ENCODE measurements at regions not wholly inside any gene's neighbourhood (a gene's known extent, or its start where the extent isn't known, plus 50 kb on each side); places are given as distances from the start of the nearest gene placed in this dataset.
"Not testable (repeated sequence)": the region's sequence is repeated elsewhere in the genome, so short reads cannot be mapped to it uniquely, and the experiment has no call there.

DNA sequence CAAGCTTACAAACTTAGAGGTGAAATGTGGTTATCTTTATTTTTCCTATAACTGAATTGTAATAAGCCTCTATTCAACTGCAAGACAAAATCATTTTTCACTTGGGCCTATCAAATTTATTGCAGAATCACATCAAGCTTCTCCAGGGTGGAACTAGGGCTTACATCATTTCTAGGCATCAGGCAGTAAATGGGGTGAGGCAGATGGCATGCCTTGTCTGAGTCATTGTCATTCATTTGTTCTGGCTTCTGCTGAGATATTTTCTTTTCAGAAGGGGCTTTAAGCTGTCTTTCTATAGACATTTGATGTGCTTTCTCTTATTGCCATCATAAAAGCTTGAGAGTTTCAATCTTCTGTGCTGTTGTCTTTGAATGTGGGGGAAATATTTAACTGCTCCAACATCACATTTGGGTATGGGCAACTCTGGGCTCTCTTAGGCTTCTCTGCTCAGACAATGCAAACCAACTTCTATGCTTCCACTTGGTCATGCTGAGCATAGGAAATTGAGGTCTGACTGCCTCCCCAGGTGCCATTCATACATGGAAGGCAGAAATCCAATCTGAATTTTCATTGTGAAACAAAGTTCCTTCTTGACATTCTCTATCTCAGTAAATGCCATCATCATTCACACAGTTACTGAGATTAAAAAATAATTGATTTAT is 225.8 kb upstream of the GIMD1 start:
- no peak for DNase-seq (ENCODE audit: low read depth)

DNA sequence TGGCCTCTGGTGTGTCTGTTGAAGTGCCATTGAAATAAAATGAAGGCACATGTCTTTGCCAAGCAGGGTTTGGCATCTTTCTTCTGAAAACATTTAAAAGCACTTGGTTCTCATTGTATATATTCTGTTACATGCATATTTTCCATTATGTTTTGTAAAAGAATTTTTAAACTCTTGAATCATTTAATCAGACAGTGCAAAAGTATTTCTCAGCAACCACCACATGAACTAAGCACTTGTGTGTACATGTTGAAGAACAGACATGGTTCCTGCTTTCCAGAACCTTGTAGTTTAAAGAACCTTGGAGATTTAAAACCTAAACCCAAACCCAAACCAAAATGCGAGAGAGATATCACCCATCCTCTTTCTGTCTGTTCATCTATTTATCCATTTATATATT is 220.3 kb upstream of the GIMD1 start:
- DNase-seq (ENCODE audit: low read depth), result no peak

DNA sequence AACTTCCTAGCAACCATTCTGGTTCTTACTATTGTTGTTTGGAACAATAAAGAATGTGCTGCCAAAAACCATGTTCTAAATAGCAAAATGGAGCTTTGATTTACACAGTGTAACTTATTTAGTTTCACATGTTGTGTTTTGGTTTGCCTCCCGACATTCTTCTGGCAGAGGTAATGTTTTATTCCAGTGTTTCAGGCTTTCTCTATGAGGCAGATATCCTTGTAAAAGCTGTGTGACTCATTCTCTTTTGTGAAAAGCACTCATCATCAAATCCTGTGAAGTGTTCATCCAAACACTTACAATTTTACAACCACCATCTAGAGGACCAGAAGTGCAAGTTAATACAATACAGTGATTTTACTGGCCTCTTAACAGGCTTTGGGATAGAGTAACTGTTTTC is 219.0 kb upstream of the GIMD1 start:
- no peak for DNase-seq (ENCODE audit: low read depth)

DNA sequence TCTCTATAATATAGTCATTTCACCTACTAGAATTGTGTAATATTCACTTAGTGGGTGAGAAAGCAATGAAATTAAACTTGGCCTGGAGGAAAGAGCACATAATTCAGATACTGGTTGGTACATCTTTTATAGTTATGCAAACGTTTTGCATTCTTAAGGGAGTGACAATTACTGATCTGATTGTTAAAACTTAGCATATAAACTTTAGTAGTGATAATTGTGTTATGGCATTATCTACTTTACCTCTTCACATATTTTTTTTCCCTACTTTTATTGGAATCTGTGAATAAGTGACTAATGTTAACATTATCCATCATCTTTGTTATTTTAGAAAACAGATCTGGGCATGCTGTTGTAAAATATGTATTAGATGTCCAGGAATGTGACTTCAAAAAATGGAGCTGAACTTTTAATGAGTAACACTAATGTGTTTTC is 217.4 kb upstream of the GIMD1 start:
- no peak for DNase-seq (ENCODE audit: low read depth)

DNA sequence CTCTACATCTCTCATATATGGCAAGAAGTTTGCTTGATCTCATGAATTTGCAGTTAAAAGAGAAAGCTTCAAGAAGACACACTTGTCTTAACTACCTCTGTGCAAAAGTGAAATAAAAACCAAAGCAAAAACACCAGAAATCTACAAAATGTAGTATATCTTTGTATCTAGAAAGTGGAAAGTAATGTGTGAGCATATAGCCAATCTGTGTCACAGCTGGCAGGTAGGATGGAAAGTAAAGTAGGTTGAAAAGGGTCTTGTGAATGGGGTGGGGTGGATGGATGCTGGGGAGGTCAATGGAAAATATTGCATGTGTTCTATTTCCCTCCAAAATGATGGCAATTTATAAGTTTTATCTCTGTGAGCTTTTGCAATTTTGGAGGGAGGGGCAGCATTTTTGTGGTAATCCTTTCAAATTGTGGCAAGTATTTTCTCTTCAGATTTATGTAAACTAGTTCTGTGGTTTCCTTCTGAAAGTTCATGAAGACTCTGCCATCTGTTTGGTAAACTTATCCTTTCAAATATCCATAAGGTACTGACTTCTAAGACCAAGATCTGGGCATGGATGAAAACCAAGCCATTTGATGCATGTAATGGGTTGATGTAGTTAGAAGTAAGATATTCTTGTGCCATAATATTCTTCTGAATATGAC is 215.9 kb upstream of the GIMD1 start:
- DNase-seq (ENCODE audit: low read depth), result no peak

DNA sequence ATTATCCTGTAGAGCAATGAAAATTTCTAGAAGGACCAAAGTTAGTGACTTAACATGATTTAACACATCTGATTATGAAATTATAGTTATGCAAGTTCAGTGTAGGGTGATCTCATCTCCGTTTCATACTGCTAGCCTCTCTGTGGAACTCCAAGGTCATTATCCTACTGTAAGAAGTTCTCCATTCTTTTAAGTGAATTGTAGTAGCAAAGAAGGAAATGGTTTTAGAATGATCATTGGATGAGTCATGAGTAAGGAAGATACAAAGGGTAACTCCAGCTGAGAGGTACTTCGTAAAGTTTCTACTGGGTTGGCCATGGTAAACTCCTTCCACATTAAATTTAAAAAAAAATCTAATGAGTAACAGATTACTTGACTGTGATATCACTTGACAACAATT is 215.0 kb upstream of the GIMD1 start:
- DNase-seq (ENCODE audit: low read depth), result no peak

DNA sequence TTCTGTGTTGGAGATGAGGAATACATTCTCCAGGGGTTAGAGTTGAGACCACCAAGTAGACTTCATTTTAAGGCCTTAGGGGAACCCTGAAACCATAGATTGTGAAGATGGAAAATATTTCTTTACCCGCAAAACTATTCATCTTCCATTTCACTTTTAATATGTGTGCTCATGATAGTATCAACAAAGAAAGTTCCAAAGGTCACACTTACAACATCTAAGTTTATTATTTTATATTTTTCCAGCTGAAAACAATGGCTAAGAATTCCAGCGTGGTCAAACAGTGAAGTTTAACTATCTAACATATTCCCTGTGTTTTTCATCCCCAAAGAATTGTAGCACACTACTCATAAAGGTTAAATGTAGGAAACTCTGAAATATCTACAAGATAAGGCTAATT is 214.5 kb upstream of the GIMD1 start:
- DNase-seq (ENCODE audit: low read depth), result no peak

DNA sequence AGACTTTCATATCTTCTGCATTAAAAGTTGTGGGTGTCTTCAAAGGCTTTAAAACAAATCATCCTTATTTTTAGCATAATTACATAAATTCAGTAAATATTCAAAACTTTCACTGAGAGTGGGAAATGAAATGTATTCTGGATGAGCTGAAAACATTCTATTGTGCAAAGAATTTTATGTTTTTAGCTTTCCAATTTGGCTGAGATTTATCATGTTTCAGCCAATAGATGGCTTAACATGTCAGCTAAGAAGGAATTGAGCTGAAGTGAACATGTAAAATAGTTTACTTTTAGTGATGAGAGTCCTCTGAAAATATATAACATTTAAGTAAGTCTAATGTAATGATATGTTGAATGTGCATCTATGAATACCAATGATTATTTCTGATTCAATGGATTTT is 213.5 kb upstream of the GIMD1 start:
- DNase-seq (ENCODE audit: low read depth), result no peak

DNA sequence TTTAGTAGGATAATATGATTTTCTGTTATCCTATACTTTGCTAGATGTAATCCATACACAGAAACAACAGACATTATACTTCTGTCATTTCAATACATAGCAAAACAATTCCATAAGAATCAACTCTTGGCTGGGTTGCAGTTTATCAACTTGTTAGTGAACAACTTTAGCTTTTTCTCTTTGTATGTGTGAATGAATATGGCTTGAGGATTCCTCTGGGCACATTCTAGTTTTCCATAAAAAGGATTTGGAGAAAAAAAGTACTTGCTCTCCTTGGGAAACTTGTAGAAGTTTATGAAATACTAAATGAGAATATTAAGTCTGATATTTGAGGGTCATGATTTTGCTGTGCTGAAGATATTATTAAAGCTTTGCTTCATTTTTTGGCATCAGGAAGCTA is 210.7 kb upstream of the GIMD1 start:
- no peak for DNase-seq (ENCODE audit: low read depth)

DNA sequence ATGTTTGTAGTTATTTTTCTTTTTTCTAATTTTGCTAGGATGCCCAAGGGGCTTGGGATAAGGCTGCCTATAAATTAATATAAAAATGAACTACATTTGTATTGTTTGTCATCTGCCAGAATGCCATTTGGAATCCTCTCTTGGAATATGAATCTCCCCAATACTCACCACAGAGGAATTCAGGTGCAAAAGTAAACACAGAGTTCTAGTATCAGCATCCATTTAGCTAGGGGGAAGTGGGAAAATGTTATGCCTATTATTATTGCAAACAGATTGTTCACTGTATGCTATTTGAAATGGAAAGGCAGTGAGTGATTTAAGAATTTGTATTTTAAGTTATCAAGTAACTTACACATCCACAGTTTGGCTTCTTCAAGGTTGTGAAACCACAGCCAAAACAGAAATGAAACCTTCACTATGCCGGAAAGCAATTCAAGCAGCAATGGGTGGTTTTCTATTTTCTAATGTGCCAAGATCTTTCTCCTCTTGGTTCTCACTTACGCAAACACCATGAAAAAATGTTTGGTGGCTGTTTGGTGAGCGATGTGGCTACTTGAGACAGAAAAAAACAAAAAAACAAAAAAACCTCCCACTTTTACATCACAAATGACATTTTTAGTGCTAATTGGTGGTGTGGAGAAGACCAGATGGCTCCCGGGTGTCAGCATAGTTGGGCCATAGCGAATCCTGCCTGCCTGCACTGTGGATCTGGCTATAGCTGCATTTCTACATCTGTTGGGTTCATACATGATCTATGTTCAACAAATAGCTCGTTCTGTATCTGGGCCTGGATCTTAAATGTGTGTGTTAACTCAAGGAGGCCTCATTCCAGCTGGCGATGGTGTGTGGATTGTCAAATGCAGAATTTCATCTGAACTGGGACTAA is 200.8 kb upstream of the GIMD1 start:
- no peak for DNase-seq (ENCODE audit: low read depth)

DNA sequence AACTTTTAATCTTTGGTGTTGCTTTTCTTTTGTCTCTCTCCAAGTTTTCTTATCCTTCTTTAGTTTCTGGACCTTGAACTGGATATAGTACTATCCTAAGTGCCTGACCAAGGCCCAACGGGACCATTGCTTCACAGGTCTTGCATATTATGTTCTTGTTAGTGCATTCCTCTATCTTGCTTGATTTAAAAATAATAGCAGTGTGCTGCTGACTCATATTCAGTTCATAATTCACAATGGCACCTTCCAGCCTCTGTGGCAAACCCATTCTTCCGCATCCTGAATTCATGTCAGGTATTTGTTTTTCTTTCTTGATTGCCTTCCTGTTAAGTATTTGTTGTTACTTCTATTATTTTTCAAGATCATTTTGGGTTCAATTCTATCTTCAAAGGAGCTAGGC is 197.1 kb upstream of the GIMD1 start:
- no peak for DNase-seq (ENCODE audit: low read depth)

DNA sequence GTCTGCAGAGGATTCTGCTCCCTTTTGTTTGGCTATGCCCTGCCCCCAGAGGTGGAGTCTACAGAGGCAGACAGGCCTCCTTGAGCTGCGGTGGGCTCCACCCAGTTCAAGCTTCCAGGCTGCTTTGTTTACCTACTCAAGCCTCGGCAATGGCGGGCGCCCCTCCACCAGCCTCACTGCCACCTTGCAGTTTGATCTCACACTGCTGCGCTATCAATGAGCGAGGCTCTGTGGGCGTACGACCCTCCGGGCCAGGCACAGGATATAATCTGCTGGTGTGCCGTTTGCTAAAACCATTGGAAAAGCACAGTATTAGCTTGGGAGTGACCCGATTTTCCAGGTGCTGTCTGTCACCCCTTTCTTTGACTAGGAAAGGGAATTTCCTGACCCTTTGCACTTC is 195.1 kb upstream of the GIMD1 start:
- DNase-seq (ENCODE audit: low read depth), result not testable (repeated sequence)

DNA sequence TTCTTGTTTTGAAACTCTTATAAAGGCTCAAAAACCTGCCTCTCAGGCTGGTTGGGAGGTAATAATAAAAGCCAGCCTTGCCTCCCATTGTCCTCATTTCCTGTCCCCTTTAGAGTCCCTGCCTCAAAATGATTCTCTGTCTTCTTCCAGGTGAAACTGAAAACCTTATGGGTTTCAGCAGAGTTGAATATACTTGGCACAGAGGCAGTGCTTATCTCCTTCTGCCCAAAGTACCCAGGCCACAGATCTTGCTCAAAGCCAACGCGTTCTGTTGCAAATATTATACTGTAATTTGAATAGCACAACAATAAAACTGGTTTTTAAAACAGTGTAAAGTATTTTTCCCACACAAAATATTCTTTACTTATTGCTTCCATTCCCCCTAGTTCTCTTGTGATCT is 183.1 kb upstream of the GIMD1 start:
- no peak for DNase-seq (ENCODE audit: low read depth)

DNA sequence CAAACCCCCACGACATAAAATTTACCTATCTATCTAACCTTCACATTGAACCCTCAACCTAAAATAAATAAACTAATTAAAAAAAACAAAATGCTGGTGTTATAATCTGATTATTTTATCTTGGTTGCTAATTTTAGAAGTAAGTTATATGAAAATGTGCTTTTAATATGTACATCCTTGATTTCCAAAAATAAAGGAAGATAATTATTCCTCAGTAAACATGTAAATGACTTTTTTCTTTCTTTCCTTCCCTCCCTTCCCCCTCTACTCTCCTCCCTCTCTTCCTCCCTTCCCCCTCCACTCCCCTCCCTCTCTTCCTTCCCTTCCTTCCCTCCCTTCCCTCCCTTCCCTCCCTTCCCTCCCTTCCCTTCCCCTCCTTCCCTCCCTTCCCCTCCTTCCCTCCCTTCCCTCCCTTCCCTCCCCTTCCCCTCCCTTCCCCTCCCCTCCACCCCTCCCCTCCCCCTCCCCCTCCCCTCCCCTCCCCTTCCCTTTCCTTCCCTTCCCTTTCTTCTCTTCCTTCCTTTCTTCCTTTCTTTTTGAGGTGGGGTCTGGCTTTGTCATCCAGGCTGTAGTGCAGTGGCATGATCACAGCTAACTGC is 180.0 kb upstream of the GIMD1 start:
- DNase-seq (ENCODE audit: low read depth), result no peak

DNA sequence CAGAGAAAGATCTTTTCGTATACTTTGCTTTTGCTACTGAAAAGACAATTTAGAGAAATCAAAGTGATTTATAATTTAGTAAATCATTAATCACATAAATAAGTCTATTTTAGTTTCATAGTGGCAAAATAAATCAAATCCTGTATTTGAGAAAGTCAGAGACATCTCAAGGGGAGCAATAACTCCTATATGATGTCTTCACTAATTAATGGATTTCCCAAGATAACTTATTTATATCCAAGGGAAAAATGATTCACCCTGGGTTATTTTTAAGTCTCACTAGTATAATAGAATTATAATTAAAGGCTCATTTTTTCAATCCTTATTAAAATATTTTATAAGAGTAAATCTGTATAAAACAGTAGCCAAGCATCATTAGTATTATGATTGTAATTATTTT is 177.8 kb upstream of the GIMD1 start:
- no peak for DNase-seq (ENCODE audit: low read depth)

DNA sequence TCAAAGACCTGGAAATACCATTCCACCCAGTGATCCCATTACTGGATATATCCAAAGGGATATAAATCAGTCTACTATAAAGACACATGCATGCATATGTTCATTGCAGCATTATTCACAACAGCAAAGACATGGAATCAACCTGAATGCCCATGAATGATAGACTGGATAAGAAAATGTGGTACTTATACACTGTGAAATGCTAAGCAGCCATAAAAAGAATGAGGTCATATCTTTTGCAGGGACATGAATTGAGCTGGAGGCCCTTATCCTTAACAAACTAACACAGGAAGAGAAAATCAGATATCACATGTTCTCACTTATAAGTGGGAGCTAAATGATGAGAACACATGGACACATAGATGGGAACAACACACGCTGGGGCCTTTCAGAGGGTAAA is 174.0 kb upstream of the GIMD1 start:
- not testable (repeated sequence) for DNase-seq (ENCODE audit: low read depth)

DNA sequence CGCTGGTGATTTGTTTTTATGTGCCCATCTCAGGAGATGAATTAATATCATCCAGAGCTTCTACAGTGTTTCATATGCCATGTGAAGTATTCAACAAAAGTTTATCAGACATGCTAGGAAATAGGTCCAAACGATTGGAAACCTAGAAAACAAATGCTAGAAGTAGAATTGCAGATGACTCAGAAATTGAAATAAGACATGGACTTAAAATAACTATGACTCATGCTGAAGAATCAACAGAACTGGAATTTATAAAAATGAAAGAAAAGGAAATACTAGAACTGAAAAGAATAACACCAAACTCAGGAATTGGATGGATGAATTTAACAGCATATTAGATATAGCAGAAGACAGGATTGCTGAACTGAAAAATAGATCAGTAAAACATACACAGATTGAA is 172.7 kb upstream of the GIMD1 start:
- DNase-seq (ENCODE audit: low read depth), result no peak

DNA sequence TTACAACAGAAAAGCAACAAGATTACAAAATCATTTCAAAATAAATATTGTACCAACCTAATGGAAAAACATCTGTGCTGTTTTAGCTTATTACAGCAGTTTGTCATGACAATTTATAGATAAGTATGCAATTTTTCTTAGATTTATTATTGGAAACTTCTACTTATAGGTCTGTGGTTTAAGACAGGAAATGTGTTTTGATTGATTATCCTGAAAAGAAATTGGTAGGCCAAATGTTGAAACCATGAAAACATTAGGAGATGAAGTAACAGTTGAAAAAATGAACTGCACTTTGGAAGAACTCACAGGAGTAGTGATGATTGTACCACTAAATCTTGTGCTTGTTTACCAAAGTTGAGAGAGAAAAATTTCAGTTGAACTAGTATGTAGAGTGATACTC is 162.2 kb upstream of the GIMD1 start:
- no peak for DNase-seq (ENCODE audit: low read depth)

DNA sequence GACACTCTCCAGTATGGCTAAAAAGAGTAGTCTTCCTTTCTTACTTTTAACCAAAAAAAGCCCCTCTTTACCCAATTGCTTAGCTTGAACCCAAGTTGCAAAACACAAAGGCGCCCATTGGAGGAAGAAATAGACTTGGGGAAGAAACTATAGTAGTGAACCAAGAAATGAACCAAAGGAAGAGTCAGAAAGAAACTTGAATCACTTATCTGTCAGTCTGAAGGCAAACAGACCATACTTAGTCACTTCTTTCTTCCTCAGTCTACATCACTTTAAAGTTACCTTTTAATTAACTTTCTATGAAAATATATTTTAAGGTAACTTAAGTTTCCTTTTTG is 161.4 kb upstream of the GIMD1 start:
- no peak for DNase-seq (ENCODE audit: low read depth)

DNA sequence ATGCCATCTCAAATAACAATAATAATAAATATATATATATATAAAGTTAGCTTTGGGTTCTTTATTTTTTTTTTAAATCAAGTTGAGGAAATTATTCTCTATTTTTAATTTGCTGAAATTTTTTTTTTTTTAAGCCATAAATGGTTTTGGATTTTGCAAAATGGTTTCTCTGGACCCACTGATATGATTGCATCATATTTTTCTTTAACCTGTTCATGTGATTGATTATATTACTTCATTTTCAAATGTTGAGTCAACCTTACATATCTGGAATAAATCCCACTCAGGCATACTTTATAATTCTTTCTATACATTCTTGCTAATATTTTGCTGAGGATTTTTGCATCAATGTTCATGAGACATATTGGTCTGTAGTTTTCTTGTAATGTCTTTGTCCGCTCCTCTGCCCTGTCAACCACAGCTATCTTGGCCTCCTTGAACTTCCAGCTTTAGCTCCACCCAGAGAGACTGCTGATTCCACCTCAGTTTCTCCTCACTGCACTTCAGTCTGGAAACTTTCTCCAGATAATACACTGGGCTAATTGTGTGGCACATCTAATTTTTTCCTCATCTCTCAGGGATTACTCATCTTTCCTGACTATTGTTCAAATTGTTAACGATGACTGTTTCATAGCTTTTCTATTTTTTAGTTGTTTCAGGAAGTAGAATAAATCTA is 160.9 kb upstream of the GIMD1 start:
- no peak for DNase-seq (ENCODE audit: low read depth)

DNA sequence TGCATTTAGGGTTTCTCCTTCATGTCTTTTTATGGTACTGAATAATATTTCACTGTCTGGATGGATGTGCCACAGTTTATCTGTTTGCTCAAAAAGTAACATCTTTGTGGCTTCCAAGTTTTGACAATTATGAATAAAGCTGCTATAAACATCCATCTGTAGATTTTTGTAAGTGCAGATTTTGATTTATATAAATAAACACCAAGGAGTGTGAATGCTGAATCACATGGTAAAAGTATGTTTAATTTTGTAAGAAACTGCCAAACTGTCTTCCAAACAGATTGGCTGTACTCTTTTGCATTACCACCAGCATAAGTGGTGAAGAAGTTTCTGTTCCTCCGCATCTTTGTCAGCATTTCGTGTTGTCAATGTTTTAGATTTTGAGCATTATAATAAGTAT is 158.7 kb upstream of the GIMD1 start:
- DNase-seq (ENCODE audit: low read depth), result no peak

DNA sequence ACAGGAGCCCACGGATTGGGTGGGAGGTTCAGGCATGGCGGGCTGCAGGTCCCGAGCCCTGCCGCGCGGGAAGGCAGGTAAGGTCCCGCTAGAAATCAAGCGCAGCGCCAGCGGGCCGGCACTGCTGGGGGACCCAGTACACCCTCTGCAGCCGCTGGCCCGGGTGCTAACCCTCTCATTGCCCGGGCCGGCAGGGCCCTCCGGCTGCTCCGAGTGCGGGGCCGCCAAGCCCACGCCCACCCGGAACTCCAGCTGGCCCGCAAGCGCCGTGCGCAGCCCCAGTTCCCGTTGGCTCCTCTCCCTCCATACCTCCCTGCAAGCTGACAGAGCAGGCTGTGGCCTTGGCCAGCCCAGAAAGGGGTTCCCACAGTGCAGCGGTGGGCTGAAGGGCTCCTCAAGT is 156.8 kb upstream of the GIMD1 start:
- not testable (repeated sequence) for DNase-seq (ENCODE audit: low read depth)

Data from stimulated activated CD8-positive, alpha-beta memory T cell treated with anti-CD3 and anti-CD28 coated beads, Interleukin-4, amount 100 ng/mL, for 24 hours (primary cell).